ENCODE measurements at regions not wholly inside any gene's neighbourhood (a gene's known extent, or its start where the extent isn't known, plus 50 kb on each side); places are given as distances from the start of the nearest gene placed in this dataset.

GRCh38 chr18:22816266-22817176, 116.6 kb upstream of the RBBP8 start:
- TF ChIP-seq, protein P1, sequence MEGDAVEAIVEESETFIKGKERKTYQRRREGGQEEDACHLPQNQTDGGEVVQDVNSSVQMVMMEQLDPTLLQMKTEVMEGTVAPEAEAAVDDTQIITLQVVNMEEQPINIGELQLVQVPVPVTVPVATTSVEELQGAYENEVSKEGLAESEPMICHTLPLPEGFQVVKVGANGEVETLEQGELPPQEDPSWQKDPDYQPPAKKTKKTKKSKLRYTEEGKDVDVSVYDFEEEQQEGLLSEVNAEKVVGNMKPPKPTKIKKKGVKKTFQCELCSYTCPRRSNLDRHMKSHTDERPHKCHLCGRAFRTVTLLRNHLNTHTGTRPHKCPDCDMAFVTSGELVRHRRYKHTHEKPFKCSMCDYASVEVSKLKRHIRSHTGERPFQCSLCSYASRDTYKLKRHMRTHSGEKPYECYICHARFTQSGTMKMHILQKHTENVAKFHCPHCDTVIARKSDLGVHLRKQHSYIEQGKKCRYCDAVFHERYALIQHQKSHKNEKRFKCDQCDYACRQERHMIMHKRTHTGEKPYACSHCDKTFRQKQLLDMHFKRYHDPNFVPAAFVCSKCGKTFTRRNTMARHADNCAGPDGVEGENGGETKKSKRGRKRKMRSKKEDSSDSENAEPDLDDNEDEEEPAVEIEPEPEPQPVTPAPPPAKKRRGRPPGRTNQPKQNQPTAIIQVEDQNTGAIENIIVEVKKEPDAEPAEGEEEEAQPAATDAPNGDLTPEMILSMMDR (IDR thresholded peaks at IDR 0.05; ENCODE audit: extremely low read depth, insufficient read depth, missing control alignments): no peak
- DNase-seq (ENCODE audit: low spot score): no peak
- in situ Hi-C loops (cut with MboI; ENCODE audit: low pct_unique_long_range_greater_than_20kb, low sequenced_read_pairs, unreplicated experiment): loop anchor here (25.0 kb wide), 1 partner anchor 596 kb away; no protein-coding TSS in a partner anchor

- in situ Hi-C loops (cut with MboI; ENCODE audit: low pct_unique_long_range_greater_than_20kb, low sequenced_read_pairs, unreplicated experiment): loop anchor here (25.0 kb wide), 1 partner anchor 594 kb away; no protein-coding TSS in a partner anchor
- TF ChIP-seq, protein P1 (IDR thresholded peaks at IDR 0.05; ENCODE audit: extremely low read depth, insufficient read depth, missing control alignments): no peak
- DNase-seq (ENCODE audit: low spot score): no peak
Measured at GRCh38 chr18:22817844-22818243, 115.3 kb upstream of the RBBP8 start.

DNA sequence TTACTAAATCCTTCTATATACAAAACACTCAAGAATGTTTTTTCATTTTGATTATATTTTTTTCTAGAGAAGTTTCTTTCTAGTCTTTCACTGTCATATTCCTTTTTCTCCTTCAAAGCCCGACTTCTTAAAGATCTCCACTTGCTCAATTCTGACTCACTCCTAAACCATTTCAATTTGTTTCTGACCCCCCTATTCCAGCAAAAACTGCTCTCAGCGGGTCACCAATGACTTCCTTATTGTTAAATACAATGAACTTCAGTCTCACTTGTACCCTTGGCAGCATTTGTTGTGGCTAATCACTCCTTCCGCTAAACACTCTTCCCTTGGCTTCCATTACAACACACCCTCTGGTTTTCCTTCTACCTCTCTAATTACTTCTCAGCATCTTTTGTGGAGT, 111.1 kb upstream of the RBBP8 start:
- TF ChIP-seq, protein P1 (IDR thresholded peaks at IDR 0.05; ENCODE audit: extremely low read depth, insufficient read depth, missing control alignments): no peak
- in situ Hi-C loops (cut with MboI; ENCODE audit: low pct_unique_long_range_greater_than_20kb, low sequenced_read_pairs, unreplicated experiment): loop anchor here (25.0 kb wide), 1 partner anchor 590 kb away; no protein-coding TSS in a partner anchor
- no peak for DNase-seq (ENCODE audit: low spot score)

DNA sequence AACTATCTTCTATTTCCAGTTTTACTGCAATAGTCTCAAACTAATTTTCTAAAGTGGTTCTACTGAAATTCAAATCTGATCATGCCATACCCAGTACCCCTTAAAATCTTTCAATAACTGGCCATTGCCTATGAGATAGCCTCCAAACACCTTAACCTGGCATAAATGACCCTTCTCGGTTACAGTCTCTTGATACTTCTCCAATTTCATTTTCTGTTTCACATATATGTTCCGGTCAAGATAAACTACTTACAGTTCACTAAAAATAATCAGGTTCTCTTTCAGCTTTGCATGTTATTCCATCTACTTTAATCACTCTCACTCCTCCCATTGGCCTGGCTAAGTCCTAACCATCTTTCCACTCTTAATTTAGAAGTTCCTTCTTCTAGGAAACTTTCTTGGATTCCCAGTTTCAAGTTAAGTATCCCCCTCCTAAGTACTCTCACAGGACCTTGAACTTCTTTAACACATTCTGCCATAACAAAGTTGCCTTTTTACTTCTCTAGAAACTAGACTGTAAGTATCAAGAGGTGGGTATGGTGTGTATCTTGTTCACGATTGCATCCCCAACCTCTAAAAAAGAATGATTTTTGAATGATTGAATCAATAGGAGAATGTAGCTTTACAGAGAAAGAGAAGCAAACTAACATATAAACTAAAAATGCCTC, 110.2 kb upstream of the RBBP8 start:
- DNase-seq (ENCODE audit: low spot score): peak; percentile 31
- in situ Hi-C loops (cut with MboI; ENCODE audit: low pct_unique_long_range_greater_than_20kb, low sequenced_read_pairs, unreplicated experiment): loop anchor here (25.0 kb wide), 1 partner anchor 589 kb away; no protein-coding TSS in a partner anchor

GRCh38 chr18:22826726-22827125, 106.4 kb upstream of the RBBP8 start:
- TF ChIP-seq, protein P1 (IDR thresholded peaks at IDR 0.05; ENCODE audit: extremely low read depth, insufficient read depth, missing control alignments): no peak
- no peak for DNase-seq (ENCODE audit: low spot score)
- in situ Hi-C loops (cut with MboI; ENCODE audit: low pct_unique_long_range_greater_than_20kb, low sequenced_read_pairs, unreplicated experiment): no loop called here

More for the DNA sequence above, 110.2 kb upstream of the RBBP8 start:
- TF ChIP-seq, protein P1 (IDR thresholded peaks at IDR 0.05; ENCODE audit: extremely low read depth, insufficient read depth, missing control alignments): no peak

GRCh38 chr18:22827216-22827615, 105.9 kb upstream of the RBBP8 start:
- no peak for DNase-seq (ENCODE audit: low spot score)
- TF ChIP-seq, protein P1 (IDR thresholded peaks at IDR 0.05; ENCODE audit: extremely low read depth, insufficient read depth, missing control alignments): no peak
- in situ Hi-C loops (cut with MboI; ENCODE audit: low pct_unique_long_range_greater_than_20kb, low sequenced_read_pairs, unreplicated experiment): no loop called here
